Lower leg skin (tissue), 4 donors: ENCODE measurements at regions not wholly inside any gene's neighbourhood (a gene's known extent, or its start where the extent isn't known, plus 50 kb on each side); places are given as distances from the start of the nearest gene placed in this dataset.

ENCODE experiments used
- DNase-seq, 2 donors: peaks; one replicate each; pipeline ENCODE4 v3.0.0-alpha.2; 2019; ENCODE audit warnings: low spot score in 2 of 2
- H3K4me3 ChIP-seq: fragments of 200-600 bp; sonication (generic); 2 replicates; pipeline ENCODE4 v1.5.1; 2017; ENCODE audit warnings: mild to moderate bottlenecking, low read depth; ENCODE audit not compliant: poor library complexity, severe bottlenecking
- CTCF ChIP-seq, 3 donors: fragments of 450-650 bp; IDR thresholded peaks; one replicate each; pipeline ENCODE4 v1.5.1; 2016; ENCODE audit warnings: antibody characterized with exemption in 3 of 3, mild to moderate bottlenecking in 3 of 3, moderate library complexity in 2 of 3
- POLR2A ChIP-seq, 2 donors: fragments of 450-650 bp; IDR thresholded peaks; one replicate each; pipeline ENCODE4 v1.6.1; 2016 to 2017; ENCODE audit warnings: antibody characterized with exemption in 2 of 2, mild to moderate bottlenecking in 1 of 2, moderate library complexity in 1 of 2
- WGBS, 2 donors: methylation state at CpG; one replicate each; pipeline ENCODE4 v1.1.5; 2018; 5-methylcytosine and 5-hydroxymethylcytosine counted together
- intact Hi-C: fragments of 100-400 bp; cut with DNase I; formaldehyde crosslinking; loops from one replicate; pipeline ENCODE4 v1.15.0; 2023; ENCODE audit warnings: low total_unique reads

- TF ChIP-seq POLR2A (IDR thresholded peaks at IDR 0.05) (no peak), CTCF (IDR thresholded peaks at IDR 0.05) (no peak)
- DNase-seq = no peak
- intact Hi-C loops = no loop called here
- WGBS, 2 donors = 94% methylated on average over 2 of the region's 2 CpGs
- H3K4me3 ChIP-seq = no peak overlapping the region
These were observed 158.9 kb upstream of the AKIRIN2 start for GRCh38 chr6:87860902-87861301.

GRCh38 chr6:87858440-87858839, 156.4 kb upstream of the AKIRIN2 start:
- 43 to 48% methylated on average over 1 of the region's 1 CpG for WGBS, 2 donors
- no peak for DNase-seq
- no peak overlapping the region for H3K4me3 ChIP-seq
- intact Hi-C loops = no loop called here
- TF ChIP-seq POLR2A (IDR thresholded peaks at IDR 0.05) = no peak
- no peak for TF ChIP-seq CTCF (IDR thresholded peaks at IDR 0.05)

- no peak for DNase-seq
- WGBS, 2 donors = 75 to 91% methylated on average over 4 of the region's 4 CpGs
- TF ChIP-seq POLR2A (IDR thresholded peaks at IDR 0.05) = no peak
- no peak for TF ChIP-seq CTCF (IDR thresholded peaks at IDR 0.05)
- intact Hi-C loops = no loop called here
- H3K4me3 ChIP-seq = no peak overlapping the region
These were observed 149.8 kb upstream of the AKIRIN2 start for GRCh38 chr6:87851674-87852299.

GRCh38 chr6:87848616-87849015, 146.6 kb upstream of the AKIRIN2 start:
- no peak overlapping the region for H3K4me3 ChIP-seq
- no peak for DNase-seq
- intact Hi-C loops = no loop called here
- WGBS, 2 donors = 46 to 53% methylated on average over 3 of the region's 3 CpGs
- TF ChIP-seq POLR2A (IDR thresholded peaks at IDR 0.05) (no peak), CTCF (IDR thresholded peaks at IDR 0.05) (no peak)

- no peak overlapping the region for H3K4me3 ChIP-seq
- TF ChIP-seq CTCF (IDR thresholded peaks at IDR 0.05) = no peak
- intact Hi-C loops = no loop called here
- 98 to 100% methylated on average over 1 of the region's 1 CpG for WGBS, 2 donors
- no peak for DNase-seq
These were observed 145.8 kb upstream of the AKIRIN2 start for GRCh38 chr6:87847830-87848210.

- 82 to 87% methylated on average over 6 of the region's 6 CpGs for WGBS, 2 donors
- intact Hi-C loops = no loop called here
These were observed 145.2 kb upstream of the AKIRIN2 start for GRCh38 chr6:87847135-87847829.

More at GRCh38 chr6:87847135-87847829, 145.2 kb upstream of the AKIRIN2 start:
- H3K4me3 ChIP-seq = no peak overlapping the region
- TF ChIP-seq CTCF (IDR thresholded peaks at IDR 0.05) (no peak), POLR2A (IDR thresholded peaks at IDR 0.05) (no peak)
- no peak for DNase-seq
